Activated naive CD4-positive, alpha-beta T cell treated with Interleukin-2 at 50 U/mL for 16 hours (primary cell): ENCODE measurements at regions not wholly inside any gene's neighbourhood (a gene's known extent, or its start where the extent isn't known, plus 50 kb on each side); places are given as distances from the start of the nearest gene placed in this dataset.

Experiments
- DNase-seq: peaks from one replicate; pipeline ENCODE4 v3.0.0-alpha.2; 2020

DNA sequence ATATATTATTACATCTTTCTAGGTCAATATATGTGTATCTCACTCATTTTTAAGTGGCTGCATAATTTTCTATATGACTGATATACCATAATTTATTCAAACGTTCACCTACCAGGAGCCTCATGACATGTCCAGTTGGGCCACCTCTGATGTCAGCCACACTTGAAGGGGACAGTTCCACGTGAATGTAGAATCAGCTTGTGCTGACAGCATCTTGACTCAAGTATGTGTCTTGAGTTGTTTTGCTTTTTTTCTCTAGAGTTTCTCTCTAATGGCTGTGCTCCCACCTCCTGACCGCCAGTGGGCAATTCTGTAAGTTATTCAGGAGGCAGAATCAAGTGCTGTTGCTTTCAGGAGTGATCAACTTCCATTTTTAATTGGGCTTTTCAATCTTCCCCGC is 237.9 kb downstream of the NFKBIZ start:
- no peak for DNase-seq

- DNase-seq: no peak
Measured at GRCh38 chr3:102089239-102089638, 239.9 kb downstream of the NFKBIZ start.

GRCh38 chr3:102089904-102090720 is 240.8 kb downstream of the NFKBIZ start:
- no peak for DNase-seq

- no peak for DNase-seq
Measured at GRCh38 chr3:102090721-102091045, 241.4 kb downstream of the NFKBIZ start.

GRCh38 chr3:102091358-102091757 is 242.0 kb downstream of the NFKBIZ start:
- DNase-seq: no peak

- DNase-seq: no peak
Measured at GRCh38 chr3:102092617-102093466, 243.5 kb downstream of the NFKBIZ start.

DNA sequence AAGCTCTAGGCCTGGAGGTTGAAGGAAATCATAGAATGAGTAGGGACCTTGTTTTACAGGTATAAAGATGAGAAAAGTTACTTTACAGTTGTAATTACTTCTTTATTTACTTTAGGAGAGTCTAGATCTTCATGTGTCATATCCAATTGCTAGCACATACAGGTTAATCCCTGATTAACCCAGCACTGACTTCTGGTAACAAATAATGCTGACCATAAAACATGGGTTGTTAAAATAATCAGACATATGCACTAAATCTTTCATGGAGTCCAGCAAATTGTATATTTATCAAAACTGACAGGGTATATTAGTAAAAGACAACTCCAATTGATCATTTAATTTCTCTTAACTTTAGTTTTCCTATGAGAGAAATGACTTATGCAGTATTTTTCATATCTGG is 245.2 kb downstream of the NFKBIZ start:
- no peak for DNase-seq

DNA sequence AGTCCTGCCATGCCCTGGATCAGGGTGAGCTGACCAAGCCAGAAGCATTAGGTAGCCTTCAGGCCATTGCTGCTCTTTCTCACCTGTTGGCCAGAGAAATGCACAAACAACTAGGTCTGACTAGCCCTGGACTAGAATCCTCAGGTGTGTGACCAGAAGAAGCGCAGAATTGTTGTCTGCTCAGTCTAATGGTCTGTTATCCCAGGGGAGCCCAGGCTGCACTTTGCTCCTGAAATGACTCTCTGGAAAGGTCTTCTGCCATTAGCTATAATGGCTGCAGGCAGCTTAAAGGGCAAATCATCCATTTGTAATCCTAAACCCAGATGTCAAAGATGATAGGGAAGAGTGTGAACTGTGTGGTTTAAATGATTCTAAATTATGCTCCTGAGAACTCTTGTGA is 246.1 kb downstream of the NFKBIZ start:
- no peak for DNase-seq

DNA sequence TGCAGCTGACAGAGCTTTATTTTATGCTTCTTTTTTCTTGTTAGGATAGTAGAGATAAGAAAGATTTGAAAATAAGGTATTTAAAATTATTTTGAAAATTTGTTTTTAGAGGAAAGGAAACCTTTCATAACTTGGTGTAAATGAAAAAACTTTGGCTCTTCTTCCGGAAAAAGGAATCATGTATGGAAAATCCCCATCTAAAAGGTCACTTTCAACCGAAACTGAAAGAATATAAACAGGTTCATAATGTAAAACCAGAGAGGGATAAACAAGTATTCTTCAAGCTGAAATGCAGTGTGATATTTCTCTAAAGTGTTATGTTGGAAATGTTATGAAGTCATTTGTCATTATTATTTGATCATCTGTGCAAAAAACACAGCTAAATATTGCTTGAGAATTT is 246.8 kb downstream of the NFKBIZ start:
- no peak for DNase-seq

DNA sequence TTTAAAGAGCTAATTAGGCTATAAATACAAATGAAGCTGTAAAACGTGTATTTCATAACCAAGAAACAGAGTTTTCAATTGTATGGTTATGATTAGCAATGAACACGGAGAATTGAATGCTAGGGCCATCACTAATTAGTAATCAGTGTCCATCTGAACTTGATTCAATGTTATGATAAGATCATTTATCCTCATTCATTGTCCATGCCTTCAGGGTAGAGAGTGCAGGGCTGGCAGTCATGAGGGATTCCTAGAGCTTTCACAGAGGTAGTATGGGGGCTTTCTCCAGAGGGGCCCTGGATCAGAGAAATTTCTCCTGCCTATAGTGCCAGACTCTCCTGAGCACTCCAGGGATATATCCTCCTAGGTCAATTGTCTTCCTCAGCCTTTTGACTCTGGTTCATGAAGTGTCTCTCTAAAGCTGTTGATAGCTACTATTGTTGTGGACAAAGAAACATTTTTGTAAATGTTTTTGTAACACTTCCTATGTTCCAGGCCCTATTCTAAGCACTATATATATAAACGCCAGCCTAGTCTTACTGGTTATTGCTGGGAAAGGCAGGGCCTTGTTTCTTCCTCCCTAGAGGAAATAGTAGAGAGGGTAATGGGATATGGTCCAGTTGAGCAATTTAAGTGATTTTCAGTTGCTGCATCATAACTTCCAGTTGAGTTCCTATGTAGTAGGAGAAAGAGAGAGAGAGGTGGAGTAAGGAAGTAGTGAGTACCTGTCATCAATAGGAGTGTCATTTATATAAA is 249.0 kb downstream of the NFKBIZ start:
- DNase-seq: no peak

DNA sequence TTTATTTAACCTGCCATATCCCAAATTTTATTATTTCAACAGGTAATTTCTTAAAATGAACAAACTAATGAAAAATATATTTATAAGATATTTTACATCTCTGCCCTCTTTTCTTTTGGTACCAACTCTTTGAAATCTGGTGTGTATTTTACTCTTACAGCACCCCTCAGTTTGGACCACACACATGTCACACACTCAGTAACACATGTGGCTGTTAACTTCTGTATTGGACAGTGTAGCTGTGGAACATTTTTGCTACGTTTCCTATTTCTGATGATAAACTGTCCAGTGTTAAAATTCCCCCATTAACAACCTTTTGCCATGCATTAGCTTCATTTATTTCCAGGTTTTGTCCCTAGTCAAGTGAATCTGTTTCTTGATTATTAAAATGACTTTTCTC is 250.6 kb downstream of the NFKBIZ start:
- no peak for DNase-seq

GRCh38 chr3:102102394-102102793 is 253.1 kb downstream of the NFKBIZ start:
- DNase-seq: no peak

- DNase-seq: no peak
Measured at GRCh38 chr3:102104033-102104432, 254.7 kb downstream of the NFKBIZ start.

GRCh38 chr3:102105193-102105592 is 255.9 kb downstream of the NFKBIZ start:
- no peak for DNase-seq

- DNase-seq: no peak
Measured at GRCh38 chr3:102106416-102107097, 257.2 kb downstream of the NFKBIZ start.

DNA sequence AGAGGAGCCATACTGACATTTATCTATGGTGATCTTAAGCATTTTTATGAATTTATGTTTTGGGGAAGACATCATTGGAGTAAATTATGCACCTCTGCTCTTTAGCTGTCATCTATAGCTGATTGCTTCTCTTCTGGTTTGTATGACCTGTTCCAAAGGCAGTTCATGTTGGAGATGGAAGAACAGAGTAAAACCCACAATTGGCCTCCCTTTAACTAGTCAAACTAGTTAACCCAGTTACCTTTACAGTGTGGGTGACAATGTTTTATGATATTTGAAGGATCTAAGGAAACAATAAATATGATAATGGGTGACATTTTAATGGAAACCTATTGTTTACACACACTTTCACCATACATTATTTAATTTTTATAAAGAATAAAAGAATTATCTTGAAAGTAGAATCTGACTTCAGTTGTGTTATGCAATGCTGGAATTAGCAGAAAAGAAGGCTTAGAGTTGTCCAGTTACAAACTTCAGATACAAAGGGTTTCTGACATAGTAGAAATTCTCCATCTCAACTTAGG is 263.5 kb downstream of the NFKBIZ start:
- no peak for DNase-seq

DNA sequence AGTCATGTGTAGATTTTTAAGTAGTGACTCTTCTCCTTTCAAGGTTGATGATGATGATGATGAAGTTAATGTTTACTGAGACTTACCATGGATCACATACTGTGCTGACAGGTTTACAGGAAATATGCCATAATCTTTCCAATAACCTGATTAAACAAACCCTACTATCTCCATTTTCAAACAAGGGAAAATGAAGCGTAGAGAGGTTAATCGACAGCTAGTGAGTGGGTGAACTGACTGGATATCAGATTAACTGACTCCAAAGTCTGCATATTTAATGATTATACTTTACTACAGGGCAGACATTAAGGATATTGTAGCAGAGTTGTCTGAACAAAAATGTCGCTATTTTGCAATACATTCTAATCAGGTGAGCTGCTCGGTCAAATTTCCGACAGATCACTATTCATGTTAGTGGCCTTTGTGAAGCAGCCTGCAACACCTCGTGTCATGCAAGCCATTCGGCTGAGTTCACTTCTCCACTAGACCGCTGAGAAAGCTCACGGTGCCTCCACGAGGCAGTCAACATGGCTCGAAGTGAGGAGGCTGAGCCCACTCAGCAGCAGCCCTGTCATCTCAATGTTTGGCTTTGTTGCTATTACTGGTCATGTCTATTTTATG is 264.2 kb downstream of the NFKBIZ start:
- no peak for DNase-seq

DNA sequence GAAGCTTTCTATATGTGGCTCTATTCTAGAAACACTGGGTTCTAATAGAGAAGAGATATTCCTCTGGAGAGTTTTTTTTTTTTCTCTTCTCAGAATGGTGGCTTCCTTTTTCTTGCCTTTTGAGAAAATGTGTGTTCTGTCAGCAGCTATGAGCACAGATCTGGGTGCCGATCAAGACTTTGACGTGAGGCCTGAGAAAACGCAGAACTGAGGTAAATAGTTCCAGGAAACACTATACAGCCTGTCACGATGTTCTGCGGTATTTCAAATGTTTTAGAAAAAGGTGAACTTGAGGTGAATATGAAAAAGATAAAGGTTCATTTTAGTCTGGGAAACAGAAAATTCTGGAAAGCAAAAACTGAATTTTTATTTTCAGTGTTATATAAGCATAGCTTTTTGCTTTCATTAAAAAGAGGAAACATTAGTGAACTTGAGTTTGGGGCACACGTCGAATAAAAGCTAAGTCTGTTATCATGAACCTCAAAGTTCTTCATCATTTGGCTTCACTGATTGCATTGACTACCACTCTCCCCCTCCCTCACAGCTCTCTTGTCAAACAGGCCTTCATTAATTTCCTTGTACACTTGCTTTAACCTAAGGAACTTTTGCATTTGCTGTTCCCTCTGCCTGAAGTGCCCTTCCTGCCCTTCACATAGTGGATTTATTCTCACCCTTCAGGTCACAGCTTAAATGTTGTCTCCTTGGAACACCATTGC is 265.1 kb downstream of the NFKBIZ start:
- DNase-seq: peak; percentile 29

DNA sequence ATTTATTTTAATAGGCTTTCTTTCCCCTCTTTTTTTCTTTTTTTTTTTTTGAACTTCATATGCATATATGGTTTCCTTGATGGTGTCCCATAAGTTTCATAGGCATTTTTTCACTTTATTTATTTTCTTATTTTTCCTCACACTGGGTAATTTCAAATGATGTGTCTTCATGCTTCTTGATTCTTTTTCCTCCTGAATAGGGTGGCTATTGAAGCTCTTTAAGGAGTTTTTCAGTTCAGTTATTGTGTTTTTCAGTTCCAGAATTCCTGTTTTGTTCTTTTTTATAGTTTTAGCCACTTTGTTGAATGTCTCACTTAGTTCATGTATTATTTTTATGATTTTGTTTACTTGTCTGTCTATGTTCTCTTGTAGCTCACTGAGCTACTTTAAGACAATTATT is 273.2 kb downstream of the NFKBIZ start:
- no peak for DNase-seq

GRCh38 chr3:102123590-102124190 is 274.4 kb downstream of the NFKBIZ start:
- DNase-seq: no peak

GRCh38 chr3:102124282-102124681 is 275.0 kb downstream of the NFKBIZ start:
- DNase-seq: no peak
